ENCODE measurements at regions not wholly inside any gene's neighbourhood (a gene's known extent, or its start where the extent isn't known, plus 50 kb on each side); places are given as distances from the start of the nearest gene placed in this dataset. TPM values are rescaled to one million over a fixed set of nuclear protein-coding genes. Genes with fewer than 3 reads are reported as not detected.
"Not testable (repeated sequence)": the region's sequence is repeated elsewhere in the genome, so short reads cannot be mapped to it uniquely, and the experiment has no call there.

DNA sequence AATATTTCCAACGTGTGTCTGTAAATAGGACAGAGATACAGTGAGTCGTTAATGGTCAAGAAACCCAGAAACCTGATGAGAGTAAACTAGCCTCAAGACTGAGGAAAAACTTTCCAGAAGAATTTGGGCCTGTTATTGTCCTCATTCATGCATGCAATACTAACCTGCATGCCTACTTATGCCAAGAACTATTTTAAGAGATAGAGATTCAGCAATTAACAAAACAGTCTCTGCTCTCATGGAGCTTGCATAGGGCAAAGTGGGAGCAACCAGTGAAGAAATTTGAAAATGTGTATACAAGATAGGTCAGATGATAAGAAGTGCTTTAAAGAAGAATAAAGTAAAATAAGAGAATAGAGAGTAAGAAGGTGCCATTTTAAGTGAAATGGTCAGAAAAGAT, 66.1 kb upstream of the FRG1 start:
- peaks cover 9% of the 10 kb centered on the region; the same call in 1 of the 2 replicates for H3K9me3 ChIP-seq (ENCODE audit: control insufficient read depth, insufficient read depth, low read length)
- POLR2A ChIA-PET, result no interaction called here
- H3K27me3 ChIP-seq (ENCODE audit: control insufficient read depth, insufficient read depth, low read length), result no peaks in the 10 kb centered on the region
- no peak overlapping the region for H3K27ac ChIP-seq (ENCODE audit: low read depth, low read length)
- H3K4me3 ChIP-seq (ENCODE audit: low read depth, low read length), result no peak overlapping the region
- TF ChIP-seq, protein P1, sequence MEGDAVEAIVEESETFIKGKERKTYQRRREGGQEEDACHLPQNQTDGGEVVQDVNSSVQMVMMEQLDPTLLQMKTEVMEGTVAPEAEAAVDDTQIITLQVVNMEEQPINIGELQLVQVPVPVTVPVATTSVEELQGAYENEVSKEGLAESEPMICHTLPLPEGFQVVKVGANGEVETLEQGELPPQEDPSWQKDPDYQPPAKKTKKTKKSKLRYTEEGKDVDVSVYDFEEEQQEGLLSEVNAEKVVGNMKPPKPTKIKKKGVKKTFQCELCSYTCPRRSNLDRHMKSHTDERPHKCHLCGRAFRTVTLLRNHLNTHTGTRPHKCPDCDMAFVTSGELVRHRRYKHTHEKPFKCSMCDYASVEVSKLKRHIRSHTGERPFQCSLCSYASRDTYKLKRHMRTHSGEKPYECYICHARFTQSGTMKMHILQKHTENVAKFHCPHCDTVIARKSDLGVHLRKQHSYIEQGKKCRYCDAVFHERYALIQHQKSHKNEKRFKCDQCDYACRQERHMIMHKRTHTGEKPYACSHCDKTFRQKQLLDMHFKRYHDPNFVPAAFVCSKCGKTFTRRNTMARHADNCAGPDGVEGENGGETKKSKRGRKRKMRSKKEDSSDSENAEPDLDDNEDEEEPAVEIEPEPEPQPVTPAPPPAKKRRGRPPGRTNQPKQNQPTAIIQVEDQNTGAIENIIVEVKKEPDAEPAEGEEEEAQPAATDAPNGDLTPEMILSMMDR (IDR thresholded peaks at IDR 0.05; ENCODE audit: low read depth, low read length), result no peak
- CTCF ChIA-PET, result no interaction called here
- no peak for DNase-seq (ENCODE audit: low read depth, low spot score)

DNA sequence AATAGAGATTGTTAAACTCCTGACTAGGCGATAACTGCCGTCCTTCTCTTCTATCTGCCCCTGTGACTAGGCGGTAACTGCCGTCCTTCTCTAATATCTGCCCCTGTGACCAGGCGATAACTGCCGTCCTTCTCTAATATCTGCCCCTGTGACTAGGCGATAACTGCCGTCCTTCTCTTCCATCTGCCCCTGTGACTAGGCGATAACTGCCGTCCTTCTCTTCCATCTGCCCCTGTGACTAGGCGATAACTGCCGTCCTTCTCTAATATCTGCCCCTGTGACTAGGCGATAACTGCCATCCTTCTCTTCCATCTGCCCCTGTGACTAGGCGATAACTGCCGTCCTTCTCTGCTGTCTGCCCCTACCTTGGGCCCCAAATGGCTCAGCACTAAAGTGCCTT, 59.5 kb upstream of the FRG1 start:
- CTCF ChIA-PET; DNase-seq (ENCODE audit: low read depth, low spot score); H3K9me3 ChIP-seq (ENCODE audit: control insufficient read depth, insufficient read depth, low read length); POLR2A ChIA-PET; H3K27me3 ChIP-seq (ENCODE audit: control insufficient read depth, insufficient read depth, low read length); H3K27ac ChIP-seq (ENCODE audit: low read depth, low read length); H3K4me3 ChIP-seq (ENCODE audit: low read depth, low read length): not testable (repeated sequence)

DNA sequence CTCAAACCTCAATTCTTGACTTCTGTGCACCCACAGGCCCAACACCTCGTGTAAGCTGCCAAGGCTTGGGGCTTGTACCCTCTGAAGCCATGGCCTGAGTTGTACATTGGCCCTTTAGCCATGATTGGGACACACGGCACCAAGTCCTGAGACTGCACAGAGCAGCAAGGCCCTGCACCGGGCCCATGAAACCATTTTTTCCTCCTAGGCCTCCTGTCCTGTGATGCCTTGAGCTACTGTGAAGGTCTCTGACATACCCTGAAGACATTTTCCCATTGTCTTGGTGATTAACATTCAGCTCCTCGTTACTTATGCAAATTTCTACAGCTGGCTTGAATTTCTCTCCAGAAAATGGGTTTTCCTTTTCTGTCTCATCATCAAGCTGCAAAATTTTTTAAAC, 52.3 kb upstream of the FRG1 start:
- H3K9me3 ChIP-seq (ENCODE audit: control insufficient read depth, insufficient read depth, low read length); DNase-seq (ENCODE audit: low read depth, low spot score); H3K27me3 ChIP-seq (ENCODE audit: control insufficient read depth, insufficient read depth, low read length); CTCF ChIA-PET; POLR2A ChIA-PET; H3K4me3 ChIP-seq (ENCODE audit: low read depth, low read length); H3K27ac ChIP-seq (ENCODE audit: low read depth, low read length): not testable (repeated sequence)

Small RNA genes lying in the stretch of these regions (small RNA-seq; reads per million reads assigned to genes)
- not detected for gene RNU1-51P (ENCODE audit: insufficient read length, low read depth)
- gene RNU7-192P (ENCODE audit: insufficient read length, low read depth), result not detected

Measured in AG04450 (cell line).